ENCODE measurements at regions not wholly inside any gene's neighbourhood (a gene's known extent, or its start where the extent isn't known, plus 50 kb on each side); places are given as distances from the start of the nearest gene placed in this dataset.

DNA sequence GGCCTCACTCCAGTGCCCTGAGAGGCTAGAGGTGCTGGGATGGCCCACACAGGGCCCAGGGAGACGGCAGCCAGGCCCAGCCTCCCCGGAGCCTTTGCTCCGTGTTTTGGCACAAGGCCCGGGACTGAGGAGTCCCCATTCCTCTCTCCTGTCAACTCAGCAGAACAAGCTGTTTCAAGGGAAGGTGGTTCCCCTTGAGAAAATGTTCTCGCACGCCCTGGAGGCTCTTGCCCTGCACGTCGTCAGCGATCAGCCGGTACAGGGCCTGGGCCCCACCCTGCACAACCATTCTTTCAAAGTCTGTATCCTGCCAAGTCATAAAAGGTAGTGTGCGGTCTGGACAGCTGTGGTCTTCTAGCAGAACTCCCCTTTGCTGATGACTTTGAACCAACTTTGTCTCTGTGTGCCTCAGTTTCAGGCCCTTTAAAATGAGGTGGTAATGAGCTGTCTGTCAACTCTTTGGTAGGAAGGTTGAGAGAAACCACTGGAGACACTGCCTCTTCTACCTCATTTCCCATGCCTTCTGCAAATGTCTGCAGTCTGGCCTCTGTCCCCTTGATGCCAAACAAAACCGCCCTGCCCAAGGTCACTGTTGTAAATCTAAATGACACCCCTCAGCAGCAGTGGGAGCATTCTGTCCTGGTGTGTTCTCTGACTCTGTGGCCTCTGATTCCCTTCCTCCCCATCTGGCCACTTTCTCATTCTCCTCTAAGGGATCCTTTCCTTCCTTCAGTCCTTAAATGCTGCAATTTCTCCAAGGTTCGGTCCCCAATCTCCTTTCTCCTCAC, 138.6 kb upstream of the JUN start:
- no peak for DNase-seq (ENCODE audit: insufficient read length, low spot score, missing footprints)

DNA sequence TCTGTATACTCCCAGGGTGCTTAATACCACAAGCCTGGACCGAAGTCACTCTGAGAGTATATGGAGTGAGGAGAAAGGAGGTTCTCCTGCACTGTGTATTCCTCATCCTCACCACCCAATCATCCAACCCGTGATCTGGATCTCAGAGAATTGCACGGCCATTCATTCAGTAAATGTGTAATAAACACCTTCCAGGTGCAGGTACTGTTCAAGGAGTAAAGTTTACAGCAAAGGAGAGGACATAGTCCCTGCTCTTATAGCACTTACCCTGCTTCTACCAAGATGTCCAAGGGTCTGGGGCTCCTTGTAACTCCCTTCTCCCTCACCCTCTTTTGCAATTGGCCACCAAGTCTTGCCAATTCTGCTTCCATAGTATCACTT, 139.2 kb upstream of the JUN start:
- H2AFZ ChIP-seq (ENCODE audit: low read length), result no peak overlapping the region
- TF ChIP-seq, protein P1, sequence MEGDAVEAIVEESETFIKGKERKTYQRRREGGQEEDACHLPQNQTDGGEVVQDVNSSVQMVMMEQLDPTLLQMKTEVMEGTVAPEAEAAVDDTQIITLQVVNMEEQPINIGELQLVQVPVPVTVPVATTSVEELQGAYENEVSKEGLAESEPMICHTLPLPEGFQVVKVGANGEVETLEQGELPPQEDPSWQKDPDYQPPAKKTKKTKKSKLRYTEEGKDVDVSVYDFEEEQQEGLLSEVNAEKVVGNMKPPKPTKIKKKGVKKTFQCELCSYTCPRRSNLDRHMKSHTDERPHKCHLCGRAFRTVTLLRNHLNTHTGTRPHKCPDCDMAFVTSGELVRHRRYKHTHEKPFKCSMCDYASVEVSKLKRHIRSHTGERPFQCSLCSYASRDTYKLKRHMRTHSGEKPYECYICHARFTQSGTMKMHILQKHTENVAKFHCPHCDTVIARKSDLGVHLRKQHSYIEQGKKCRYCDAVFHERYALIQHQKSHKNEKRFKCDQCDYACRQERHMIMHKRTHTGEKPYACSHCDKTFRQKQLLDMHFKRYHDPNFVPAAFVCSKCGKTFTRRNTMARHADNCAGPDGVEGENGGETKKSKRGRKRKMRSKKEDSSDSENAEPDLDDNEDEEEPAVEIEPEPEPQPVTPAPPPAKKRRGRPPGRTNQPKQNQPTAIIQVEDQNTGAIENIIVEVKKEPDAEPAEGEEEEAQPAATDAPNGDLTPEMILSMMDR (IDR thresholded peaks at IDR 0.05; ENCODE audit: extremely low read depth, low read depth, low read length), result no peak
- no peaks in the 10 kb centered on the region for H3K27me3 ChIP-seq (ENCODE audit: insufficient read depth, low read length)
- H3K79me2 ChIP-seq (ENCODE audit: insufficient read depth, low read length), result no peaks in the 10 kb centered on the region
- H3K9me3 ChIP-seq (ENCODE audit: low read depth, low read length), result no peaks in the 10 kb centered on the region
- H3K36me3 ChIP-seq (ENCODE audit: insufficient read depth, low read length), result no peaks in the 10 kb centered on the region
- no peak overlapping the region for H3K4me3 ChIP-seq (ENCODE audit: insufficient read depth, low read length)
- H3K27ac ChIP-seq (ENCODE audit: low read depth, low read length), result no peak overlapping the region
- no peak for DNase-seq (ENCODE audit: insufficient read length, low spot score, missing footprints)
- H3K4me2 ChIP-seq (ENCODE audit: insufficient read depth, low read length), result no peak overlapping the region
- H4K20me1 ChIP-seq (ENCODE audit: insufficient read depth, low read length), result no peaks in the 10 kb centered on the region
- H3K4me1 ChIP-seq (ENCODE audit: insufficient read depth, low read length), result no peaks in the 10 kb centered on the region

More for the DNA sequence above, 138.6 kb upstream of the JUN start:
- Histone ChIP-seq H3K79me2 (ENCODE audit: insufficient read depth, low read length) (no peaks in the 10 kb centered on the region), H3K27me3 (ENCODE audit: insufficient read depth, low read length) (no peaks in the 10 kb centered on the region), H3K4me1 (ENCODE audit: insufficient read depth, low read length) (no peaks in the 10 kb centered on the region), H3K4me2 (ENCODE audit: insufficient read depth, low read length) (no peak overlapping the region), H4K20me1 (ENCODE audit: insufficient read depth, low read length) (no peaks in the 10 kb centered on the region), H3K36me3 (ENCODE audit: insufficient read depth, low read length) (no peaks in the 10 kb centered on the region), H3K4me3 (ENCODE audit: insufficient read depth, low read length) (no peak overlapping the region), H3K9me3 (ENCODE audit: low read depth, low read length) (no peaks in the 10 kb centered on the region), H2AFZ (ENCODE audit: low read length) (no peak overlapping the region), H3K27ac (ENCODE audit: low read depth, low read length) (no peak overlapping the region)
- TF ChIP-seq, protein P1 (IDR thresholded peaks at IDR 0.05; ENCODE audit: extremely low read depth, low read depth, low read length), result no peak

DNA sequence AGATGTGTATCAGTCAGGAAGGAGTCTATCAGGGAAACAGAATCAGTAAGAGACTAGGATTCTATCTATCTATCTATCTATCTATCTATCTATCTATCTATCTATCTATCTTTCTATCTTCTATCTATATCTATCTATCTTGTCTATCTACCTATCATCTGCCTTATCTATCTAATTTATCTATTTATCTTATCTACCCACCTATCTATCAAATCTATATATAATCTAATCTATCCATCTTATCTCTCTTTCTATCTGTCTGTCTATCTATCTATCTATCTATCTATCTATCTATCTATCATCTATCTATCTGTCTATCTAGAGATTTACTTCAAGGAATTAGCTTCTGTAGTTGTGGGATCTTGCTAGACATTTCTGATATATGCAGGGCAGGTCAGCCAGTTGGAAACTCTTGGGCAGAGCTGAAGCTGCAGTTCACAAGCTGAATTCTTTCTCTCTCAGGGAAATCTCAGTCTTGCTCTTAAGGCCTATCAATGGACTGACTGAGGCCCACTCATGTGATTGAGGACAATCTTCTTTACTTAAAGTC, 140.2 kb upstream of the JUN start:
- no peak overlapping the region for H3K4me3 ChIP-seq (ENCODE audit: insufficient read depth, low read length)
- no peaks in the 10 kb centered on the region for H3K36me3 ChIP-seq (ENCODE audit: insufficient read depth, low read length)
- no peak for DNase-seq (ENCODE audit: insufficient read length, low spot score, missing footprints)
- no peaks in the 10 kb centered on the region for H3K9me3 ChIP-seq (ENCODE audit: low read depth, low read length)
- H4K20me1 ChIP-seq (ENCODE audit: insufficient read depth, low read length), result no peaks in the 10 kb centered on the region
- H3K4me2 ChIP-seq (ENCODE audit: insufficient read depth, low read length), result no peak overlapping the region
- H3K4me1 ChIP-seq (ENCODE audit: insufficient read depth, low read length), result no peaks in the 10 kb centered on the region
- H3K27ac ChIP-seq (ENCODE audit: low read depth, low read length), result no peak overlapping the region
- no peak overlapping the region for H2AFZ ChIP-seq (ENCODE audit: low read length)
- no peaks in the 10 kb centered on the region for H3K27me3 ChIP-seq (ENCODE audit: insufficient read depth, low read length)
- no peaks in the 10 kb centered on the region for H3K79me2 ChIP-seq (ENCODE audit: insufficient read depth, low read length)
- TF ChIP-seq, protein P1 (IDR thresholded peaks at IDR 0.05; ENCODE audit: extremely low read depth, low read depth, low read length), result no peak

DNA sequence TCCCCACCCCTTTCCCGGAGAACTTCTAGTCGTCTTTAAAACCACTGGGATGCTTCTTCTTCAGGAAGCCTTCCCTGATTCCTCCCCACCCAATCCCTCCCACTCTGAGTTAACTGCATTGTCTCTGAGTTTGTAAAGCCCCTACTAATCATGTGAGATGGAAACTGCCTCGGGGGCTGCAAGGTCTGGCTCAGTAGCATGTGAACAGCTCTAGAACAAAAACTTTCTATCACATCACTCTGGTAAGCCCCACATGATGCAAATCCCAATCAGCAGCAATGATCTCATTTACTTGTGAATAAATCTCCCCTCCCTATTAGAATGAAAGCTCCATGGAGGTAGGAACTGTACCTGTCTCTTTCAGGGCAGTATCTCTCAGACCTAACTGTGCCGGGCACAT, 141.0 kb upstream of the JUN start:
- H3K27me3 ChIP-seq (ENCODE audit: insufficient read depth, low read length), result no peaks in the 10 kb centered on the region

More for the DNA sequence above, 141.0 kb upstream of the JUN start:
- no peaks in the 10 kb centered on the region for H3K79me2 ChIP-seq (ENCODE audit: insufficient read depth, low read length)
- no peak overlapping the region for H3K4me2 ChIP-seq (ENCODE audit: insufficient read depth, low read length)
- H3K4me1 ChIP-seq (ENCODE audit: insufficient read depth, low read length), result no peaks in the 10 kb centered on the region
- H3K4me3 ChIP-seq (ENCODE audit: insufficient read depth, low read length), result no peak overlapping the region
- TF ChIP-seq, protein P1 (IDR thresholded peaks at IDR 0.05; ENCODE audit: extremely low read depth, low read depth, low read length), result no peak
- no peaks in the 10 kb centered on the region for H3K36me3 ChIP-seq (ENCODE audit: insufficient read depth, low read length)
- DNase-seq (ENCODE audit: insufficient read length, low spot score, missing footprints), result no peak
- H4K20me1 ChIP-seq (ENCODE audit: insufficient read depth, low read length), result no peaks in the 10 kb centered on the region
- no peak overlapping the region for H2AFZ ChIP-seq (ENCODE audit: low read length)
- H3K27ac ChIP-seq (ENCODE audit: low read depth, low read length), result no peak overlapping the region
- no peaks in the 10 kb centered on the region for H3K9me3 ChIP-seq (ENCODE audit: low read depth, low read length)

Data from osteoblast (primary cell).